ENCODE measurements at regions not wholly inside any gene's neighbourhood (a gene's known extent, or its start where the extent isn't known, plus 50 kb on each side); places are given as distances from the start of the nearest gene placed in this dataset.

GRCh38 chr22:48754611-48755058, 1073.0 kb downstream of the BRD1 start:
- DNase-seq: no peak

GRCh38 chr22:48753752-48754517, 1073.7 kb downstream of the BRD1 start:
- no peak for DNase-seq

GRCh38 chr22:48753381-48753730, 1074.3 kb downstream of the BRD1 start:
- no peak for DNase-seq

GRCh38 chr22:48752451-48753380, 1075.0 kb downstream of the BRD1 start:
- no peak for DNase-seq

- no peak for DNase-seq
These were observed 1075.9 kb downstream of the BRD1 start for GRCh38 chr22:48751539-48752437.

- no peak for DNase-seq
These were observed 1076.7 kb downstream of the BRD1 start for GRCh38 chr22:48750826-48751440.

- no peak for DNase-seq
These were observed 1077.4 kb downstream of the BRD1 start for GRCh38 chr22:48750282-48750681.

GRCh38 chr22:48749555-48750227, 1078.0 kb downstream of the BRD1 start:
- DNase-seq: no peak

- DNase-seq: no peak
These were observed 1078.7 kb downstream of the BRD1 start for GRCh38 chr22:48748860-48749554.

GRCh38 chr22:48748113-48748859, 1079.4 kb downstream of the BRD1 start:
- no peak for DNase-seq

- DNase-seq: no peak
These were observed 1080.8 kb downstream of the BRD1 start for GRCh38 chr22:48746789-48747425.

- no peak for DNase-seq
These were observed 1081.6 kb downstream of the BRD1 start for GRCh38 chr22:48745842-48746788.

- DNase-seq: no peak
These were observed 1082.5 kb downstream of the BRD1 start for GRCh38 chr22:48744967-48745841.

GRCh38 chr22:48744283-48744641, 1083.4 kb downstream of the BRD1 start:
- no peak for DNase-seq

GRCh38 chr22:48743601-48744282, 1083.9 kb downstream of the BRD1 start:
- DNase-seq: no peak

GRCh38 chr22:48742556-48743343, 1084.9 kb downstream of the BRD1 start:
- no peak for DNase-seq
